ENCODE measurements at regions not wholly inside any gene's neighbourhood (a gene's known extent, or its start where the extent isn't known, plus 50 kb on each side); places are given as distances from the start of the nearest gene placed in this dataset.

GRCh38 chr10:107859065-107859464 lies 694.6 kb upstream of the SORCS1 start (continued):
- TF ChIP-seq CHD7 (IDR thresholded peaks at IDR 0.05; ENCODE audit: insufficient replicate concordance, low read length): no peak
- no peak for TF ChIP-seq KDM5A (IDR thresholded peaks at IDR 0.05; ENCODE audit: low read length)
- TF ChIP-seq TBP (IDR thresholded peaks at IDR 0.05; ENCODE audit: low read depth, low read length): no peak
